ENCODE measurements at regions not wholly inside any gene's neighbourhood (a gene's known extent, or its start where the extent isn't known, plus 50 kb on each side); places are given as distances from the start of the nearest gene placed in this dataset.
"Not testable (repeated sequence)": the region's sequence is repeated elsewhere in the genome, so short reads cannot be mapped to it uniquely, and the experiment has no call there.

DNA sequence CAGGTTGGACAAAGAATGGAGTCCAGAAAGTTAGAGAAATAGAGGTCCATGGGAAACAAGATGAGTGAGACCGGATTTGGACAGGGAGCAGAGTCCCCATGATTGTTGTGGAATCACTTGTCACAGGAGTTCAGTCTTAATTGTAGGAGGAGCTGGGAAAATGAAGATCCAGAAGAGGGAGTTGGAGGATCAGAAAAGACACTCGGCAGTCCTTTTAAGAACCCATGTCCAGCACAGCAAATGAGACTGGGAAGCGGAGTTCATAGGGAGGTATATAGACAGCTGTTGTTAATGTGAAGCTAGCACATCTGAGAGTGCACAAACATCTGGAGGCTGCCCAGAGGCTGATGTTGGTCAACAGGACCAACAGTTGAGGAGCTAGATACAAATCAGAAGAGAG is 111.4 kb upstream of the RXFP1 start:
- H3K27me3 Mint-ChIP-seq (ENCODE audit: low read depth): peaks cover 5% of the 10 kb centered on the region

DNA sequence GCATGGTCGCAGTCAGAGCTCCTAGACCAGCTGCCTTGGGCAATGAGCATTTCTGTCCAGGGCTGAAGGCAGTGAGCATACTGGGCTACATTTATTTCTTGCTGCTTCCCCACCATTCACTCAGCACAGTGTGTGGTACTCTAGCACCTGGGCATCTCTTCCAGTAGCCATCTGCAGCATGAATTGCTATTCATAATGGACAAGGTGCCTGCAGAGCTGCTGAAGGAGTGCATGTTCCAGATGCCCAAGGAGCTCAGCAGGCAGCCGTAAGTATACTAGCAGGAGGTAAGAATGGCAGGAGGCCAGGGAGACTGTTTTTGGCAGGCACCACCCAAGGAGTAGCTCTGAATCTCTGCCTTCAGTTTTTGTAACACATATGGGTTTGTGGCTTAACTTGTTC is 110.4 kb upstream of the RXFP1 start:
- Mint-ChIP-seq H3K4me3 (no peak overlapping the region), H3K27ac (no peak overlapping the region), H3K36me3 (ENCODE audit: low read depth) (no peaks in the 10 kb centered on the region), H3K9me3 (peaks cover 6% of the 10 kb centered on the region), H3K4me1 (no peaks in the 10 kb centered on the region), H3K27me3 (ENCODE audit: low read depth) (peaks cover 5% of the 10 kb centered on the region)
- TF ChIP-seq, protein P1, sequence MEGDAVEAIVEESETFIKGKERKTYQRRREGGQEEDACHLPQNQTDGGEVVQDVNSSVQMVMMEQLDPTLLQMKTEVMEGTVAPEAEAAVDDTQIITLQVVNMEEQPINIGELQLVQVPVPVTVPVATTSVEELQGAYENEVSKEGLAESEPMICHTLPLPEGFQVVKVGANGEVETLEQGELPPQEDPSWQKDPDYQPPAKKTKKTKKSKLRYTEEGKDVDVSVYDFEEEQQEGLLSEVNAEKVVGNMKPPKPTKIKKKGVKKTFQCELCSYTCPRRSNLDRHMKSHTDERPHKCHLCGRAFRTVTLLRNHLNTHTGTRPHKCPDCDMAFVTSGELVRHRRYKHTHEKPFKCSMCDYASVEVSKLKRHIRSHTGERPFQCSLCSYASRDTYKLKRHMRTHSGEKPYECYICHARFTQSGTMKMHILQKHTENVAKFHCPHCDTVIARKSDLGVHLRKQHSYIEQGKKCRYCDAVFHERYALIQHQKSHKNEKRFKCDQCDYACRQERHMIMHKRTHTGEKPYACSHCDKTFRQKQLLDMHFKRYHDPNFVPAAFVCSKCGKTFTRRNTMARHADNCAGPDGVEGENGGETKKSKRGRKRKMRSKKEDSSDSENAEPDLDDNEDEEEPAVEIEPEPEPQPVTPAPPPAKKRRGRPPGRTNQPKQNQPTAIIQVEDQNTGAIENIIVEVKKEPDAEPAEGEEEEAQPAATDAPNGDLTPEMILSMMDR (IDR thresholded peaks at IDR 0.05; ENCODE audit: unreplicated experiment in 3 of 3): no peak

More for the DNA sequence above, 111.4 kb upstream of the RXFP1 start:
- TF ChIP-seq, protein P1 (IDR thresholded peaks at IDR 0.05; ENCODE audit: unreplicated experiment in 3 of 3): no peak
- Mint-ChIP-seq H3K36me3 (ENCODE audit: low read depth) (no peaks in the 10 kb centered on the region), H3K4me1 (no peaks in the 10 kb centered on the region), H3K4me3 (no peak overlapping the region), H3K27ac (no peak overlapping the region), H3K9me3 (peaks cover 6% of the 10 kb centered on the region)

DNA sequence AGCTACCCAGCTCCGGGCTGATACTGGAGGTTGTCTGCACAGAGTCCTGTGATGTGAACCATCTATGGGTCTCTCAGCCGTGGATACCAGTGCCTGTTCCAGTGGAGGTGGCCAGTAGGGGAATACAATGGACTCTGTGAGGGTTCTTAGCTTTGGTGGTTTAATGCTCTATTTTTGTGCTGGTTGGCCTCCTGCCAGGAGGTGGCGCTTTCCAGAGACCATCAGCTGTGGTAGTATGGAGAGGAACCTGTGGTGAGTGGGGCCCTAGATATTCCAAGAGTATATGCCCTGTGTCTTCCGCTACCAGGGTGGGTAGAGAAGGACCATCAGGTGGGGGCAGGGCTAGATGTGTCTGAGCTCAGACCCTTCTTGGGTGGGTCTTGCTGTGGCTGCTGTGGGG is 103.0 kb upstream of the RXFP1 start:
- not testable (repeated sequence) for H3K9me3 Mint-ChIP-seq; H3K4me3 Mint-ChIP-seq; H3K4me1 Mint-ChIP-seq; H3K36me3 Mint-ChIP-seq (ENCODE audit: low read depth); H3K27ac Mint-ChIP-seq; H3K27me3 Mint-ChIP-seq (ENCODE audit: low read depth)

DNA sequence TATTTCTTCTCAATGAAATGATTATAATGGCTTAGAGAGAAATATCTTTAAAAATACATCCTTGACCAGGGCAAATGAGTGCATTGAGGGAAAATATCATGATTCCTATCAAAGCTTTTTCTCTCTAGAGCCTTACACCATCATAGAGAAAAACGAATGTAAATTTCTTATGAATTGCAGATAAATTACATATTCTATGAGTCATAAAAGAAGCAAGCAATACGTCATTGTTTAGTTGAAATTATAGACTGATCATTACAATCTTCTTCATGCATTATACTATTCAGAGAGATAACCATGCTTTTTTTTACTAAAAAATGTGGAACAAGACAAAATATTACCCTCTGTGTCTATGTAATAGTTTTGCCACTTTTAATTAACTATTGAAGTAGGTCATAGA is 100.9 kb upstream of the RXFP1 start:
- peaks cover 5% of the 10 kb centered on the region for H3K27me3 Mint-ChIP-seq (ENCODE audit: low read depth)
- H3K4me1 Mint-ChIP-seq: no peaks in the 10 kb centered on the region
- TF ChIP-seq, protein P1 (IDR thresholded peaks at IDR 0.05; ENCODE audit: unreplicated experiment in 3 of 3): no peak
- H3K36me3 Mint-ChIP-seq (ENCODE audit: low read depth): no peaks in the 10 kb centered on the region
- H3K9me3 Mint-ChIP-seq: peaks cover 2% of the 10 kb centered on the region
- H3K27ac Mint-ChIP-seq: no peak overlapping the region
- H3K4me3 Mint-ChIP-seq: no peak overlapping the region

DNA sequence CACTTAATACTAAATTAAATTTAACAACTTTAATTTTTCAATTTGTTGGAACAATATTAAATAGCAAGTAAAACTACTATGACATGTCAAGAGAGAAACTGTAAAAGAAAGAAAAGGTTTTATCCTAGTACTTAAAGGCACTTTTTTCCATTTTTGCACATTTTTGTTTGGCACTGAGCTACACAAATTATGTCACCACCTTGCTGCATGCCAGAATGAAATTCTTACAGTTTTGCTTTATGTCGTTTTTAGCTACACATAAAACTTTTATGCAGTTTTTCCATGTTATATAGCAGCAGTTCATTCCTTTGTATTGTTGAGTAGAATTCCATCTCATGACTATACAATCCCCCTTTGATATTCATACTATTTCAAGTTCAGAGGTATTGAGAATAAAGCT is 99.1 kb upstream of the RXFP1 start:
- H3K4me3 Mint-ChIP-seq: no peak overlapping the region
- peaks cover 5% of the 10 kb centered on the region for H3K27me3 Mint-ChIP-seq (ENCODE audit: low read depth)
- no peaks in the 10 kb centered on the region for H3K4me1 Mint-ChIP-seq
- H3K9me3 Mint-ChIP-seq: no peaks in the 10 kb centered on the region
- TF ChIP-seq, protein P1 (IDR thresholded peaks at IDR 0.05; ENCODE audit: unreplicated experiment in 3 of 3): no peak
- no peak overlapping the region for H3K27ac Mint-ChIP-seq
- H3K36me3 Mint-ChIP-seq (ENCODE audit: low read depth): no peaks in the 10 kb centered on the region

DNA sequence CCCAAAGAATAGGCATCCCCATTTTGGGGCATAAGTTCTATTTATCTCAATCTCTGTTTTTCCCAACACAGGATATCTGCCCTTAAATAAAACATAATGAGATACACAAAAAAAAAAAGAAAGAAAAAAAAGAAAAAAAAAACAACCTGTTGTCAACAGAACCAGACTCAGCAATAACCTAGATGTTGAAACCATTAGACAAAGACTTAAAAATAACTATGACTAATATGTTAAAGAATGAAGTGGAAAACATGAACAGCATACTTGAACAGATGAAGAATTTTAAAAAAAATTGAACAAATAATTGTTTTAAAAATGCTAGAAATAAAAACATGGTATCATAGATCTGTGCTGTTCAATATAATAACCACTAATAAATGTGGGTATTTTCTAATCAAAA is 93.4 kb upstream of the RXFP1 start:
- Mint-ChIP-seq H3K36me3 (ENCODE audit: low read depth) (no peaks in the 10 kb centered on the region), H3K9me3 (no peaks in the 10 kb centered on the region), H3K4me1 (no peaks in the 10 kb centered on the region), H3K27ac (no peak overlapping the region), H3K27me3 (ENCODE audit: low read depth) (no peaks in the 10 kb centered on the region), H3K4me3 (no peak overlapping the region)
- TF ChIP-seq, protein P1 (IDR thresholded peaks at IDR 0.05; ENCODE audit: unreplicated experiment in 3 of 3): no peak

All from nephron (organoid).